Activated CD4-positive, alpha-beta T cell treated with anti-CD3 and anti-CD28 coated beads, Interleukin-2, amount 50 U/mL, for 1 hour (primary cell): ENCODE measurements at regions not wholly inside any gene's neighbourhood (a gene's known extent, or its start where the extent isn't known, plus 50 kb on each side); places are given as distances from the start of the nearest gene placed in this dataset.
"Not testable (repeated sequence)": the region's sequence is repeated elsewhere in the genome, so short reads cannot be mapped to it uniquely, and the experiment has no call there.

Experiments used
- DNase-seq: peaks from one replicate; pipeline ENCODE4 v3.0.0-alpha.2; 2020

- DNase-seq, result not testable (repeated sequence)
These were observed 183.7 kb upstream of the AKAP13 start for GRCh38 chr15:85196697-85197096.

- DNase-seq, result not testable (repeated sequence)
These were observed 182.8 kb upstream of the AKAP13 start for GRCh38 chr15:85197582-85197981.

GRCh38 chr15:85198432-85198831, 182.0 kb upstream of the AKAP13 start:
- DNase-seq, result not testable (repeated sequence)

- DNase-seq, result not testable (repeated sequence)
These were observed 180.2 kb upstream of the AKAP13 start for GRCh38 chr15:85200215-85200614.

- DNase-seq, result not testable (repeated sequence)
These were observed 179.1 kb upstream of the AKAP13 start for GRCh38 chr15:85201118-85201793.

- not testable (repeated sequence) for DNase-seq
These were observed 175.9 kb upstream of the AKAP13 start for GRCh38 chr15:85204481-85204880.

GRCh38 chr15:85233791-85234325, 146.5 kb upstream of the AKAP13 start:
- not testable (repeated sequence) for DNase-seq

GRCh38 chr15:85234450-85235196, 145.8 kb upstream of the AKAP13 start:
- DNase-seq, result not testable (repeated sequence)

- DNase-seq, result not testable (repeated sequence)
These were observed 136.3 kb upstream of the AKAP13 start for GRCh38 chr15:85244056-85244455.

- not testable (repeated sequence) for DNase-seq
These were observed 129.4 kb upstream of the AKAP13 start for GRCh38 chr15:85250938-85251542.

GRCh38 chr15:85253196-85253915, 127.0 kb upstream of the AKAP13 start:
- not testable (repeated sequence) for DNase-seq

- DNase-seq, result not testable (repeated sequence)
These were observed 125.4 kb upstream of the AKAP13 start for GRCh38 chr15:85254961-85255360.

- not testable (repeated sequence) for DNase-seq
These were observed 124.9 kb upstream of the AKAP13 start for GRCh38 chr15:85255502-85255901.

- DNase-seq, result not testable (repeated sequence)
These were observed 124.1 kb upstream of the AKAP13 start for GRCh38 chr15:85256009-85256997.

GRCh38 chr15:85258062-85258445, 122.3 kb upstream of the AKAP13 start:
- DNase-seq, result not testable (repeated sequence)

- DNase-seq, result not testable (repeated sequence)
These were observed 121.7 kb upstream of the AKAP13 start for GRCh38 chr15:85258559-85259209.

GRCh38 chr15:85260526-85260925, 119.9 kb upstream of the AKAP13 start:
- not testable (repeated sequence) for DNase-seq

GRCh38 chr15:85262461-85263055, 117.8 kb upstream of the AKAP13 start:
- DNase-seq, result not testable (repeated sequence)

- not testable (repeated sequence) for DNase-seq
These were observed 116.5 kb upstream of the AKAP13 start for GRCh38 chr15:85263842-85264440.

- DNase-seq, result not testable (repeated sequence)
These were observed 115.7 kb upstream of the AKAP13 start for GRCh38 chr15:85264614-85265190.
